ENCODE measurements at regions not wholly inside any gene's neighbourhood (a gene's known extent, or its start where the extent isn't known, plus 50 kb on each side); places are given as distances from the start of the nearest gene placed in this dataset.

GRCh38 chr9:33623658-33624586 lies 99.9 kb downstream of the ANKRD18B start:
- peak; percentile 87 for TF ChIP-seq CTCF (IDR thresholded peaks at IDR 0.05)
- TF ChIP-seq EZH2 (IDR thresholded peaks at IDR 0.05; ENCODE audit: borderline replicate concordance, insufficient read depth, low read depth, low read length, poor library complexity, severe bottlenecking) = no peak

Measured in B cell (primary cell).